HG03159 (cell line): ENCODE measurements at regions not wholly inside any gene's neighbourhood (a gene's known extent, or its start where the extent isn't known, plus 50 kb on each side); places are given as distances from the start of the nearest gene placed in this dataset.
"Not testable (repeated sequence)": the region's sequence is repeated elsewhere in the genome, so short reads cannot be mapped to it uniquely, and the experiment has no call there.

ENCODE experiments used
- ATAC-seq: cut with Tn5 transposase; IDR thresholded peaks from one replicate; pipeline ENCODE4 v1.9.1; 2021; ENCODE audit warnings: mild to moderate bottlenecking, moderate library complexity; ENCODE audit not compliant: unreplicated experiment

GRCh38 chr10:65053831-65054351 lies 1532.7 kb downstream of the REEP3 start:
- ATAC-seq = not testable (repeated sequence)

DNA sequence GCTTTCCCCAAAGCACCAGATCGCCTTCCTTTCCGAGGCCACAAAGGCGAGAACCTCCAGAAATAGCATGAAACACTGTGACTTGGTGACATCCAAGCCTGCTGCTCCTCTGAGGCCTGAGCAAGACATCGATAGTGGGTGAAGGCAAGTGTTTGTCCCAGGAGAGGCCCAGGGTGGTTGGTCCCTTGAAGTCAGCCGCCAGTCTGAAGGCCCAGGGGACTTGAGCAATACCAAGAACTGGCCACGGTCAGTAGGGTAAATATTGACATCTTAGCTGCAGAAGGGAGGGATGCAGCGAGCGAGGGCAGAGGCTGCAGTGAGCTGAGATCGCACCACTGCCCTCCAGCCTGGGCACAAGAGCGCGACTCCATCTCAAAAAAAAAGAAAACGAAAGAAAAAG lies 1533.5 kb downstream of the REEP3 start:
- not testable (repeated sequence) for ATAC-seq

DNA sequence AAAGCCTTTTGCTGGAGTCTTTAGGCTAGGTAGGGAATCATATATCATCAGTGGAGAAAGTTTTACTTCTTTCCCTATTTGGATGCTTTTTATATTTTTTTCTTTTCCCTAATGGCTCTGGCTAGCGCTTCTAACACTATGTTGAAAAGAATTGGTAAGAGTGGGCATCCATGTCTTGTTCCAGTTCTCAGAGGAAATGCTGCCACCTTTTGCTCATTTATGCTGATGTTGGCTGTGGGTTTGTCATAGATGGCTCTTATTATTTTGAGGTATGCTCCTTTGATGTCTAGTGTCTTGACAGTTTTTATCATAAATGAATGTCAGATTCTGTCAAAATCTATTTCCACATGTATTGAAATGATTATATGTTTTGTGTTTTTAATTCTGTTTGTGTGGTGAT lies 1544.1 kb downstream of the REEP3 start:
- ATAC-seq = no peak

DNA sequence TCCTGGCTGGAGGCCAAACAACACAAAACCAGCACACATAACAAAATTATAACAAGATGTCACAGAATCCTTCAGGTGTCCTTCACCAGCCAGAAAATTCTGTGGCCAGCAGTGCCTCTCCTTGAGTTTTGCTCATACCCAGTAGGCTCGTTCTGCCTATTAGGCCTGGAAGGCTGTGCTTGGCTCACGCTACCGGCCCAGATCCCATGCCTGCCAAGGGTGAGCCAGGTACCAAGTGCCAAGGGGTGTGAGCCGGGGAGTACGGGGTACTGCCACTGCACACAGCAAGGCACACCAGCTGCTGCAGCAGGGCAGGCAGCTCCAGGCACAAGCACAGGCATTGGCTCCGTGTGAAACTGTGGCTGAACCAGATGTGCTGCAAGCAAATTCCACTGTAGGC lies 1562.0 kb downstream of the REEP3 start:
- ATAC-seq = no peak

DNA sequence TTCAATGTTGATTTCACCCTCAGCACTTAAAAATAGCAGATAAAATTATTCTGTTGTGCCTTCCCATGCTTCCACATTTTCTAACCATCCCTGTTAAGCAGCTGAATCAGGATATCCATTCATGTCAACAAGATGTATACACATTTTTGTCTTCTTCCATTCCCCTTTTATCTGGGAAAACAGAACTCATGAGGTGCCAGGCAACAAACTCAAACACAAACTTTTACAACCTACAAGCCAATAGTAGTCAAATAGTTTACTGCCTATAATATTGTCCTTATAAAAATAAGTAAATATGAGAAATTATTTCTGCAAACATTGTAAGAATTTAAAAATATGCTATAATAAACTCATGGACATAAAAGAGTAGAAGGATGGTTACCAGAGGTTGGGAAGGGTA lies 1569.8 kb downstream of the REEP3 start:
- no peak for ATAC-seq

GRCh38 chr10:65100146-65100545 lies 1578.9 kb downstream of the REEP3 start:
- no peak for ATAC-seq

GRCh38 chr10:65100881-65101280 lies 1579.7 kb downstream of the REEP3 start:
- ATAC-seq = not testable (repeated sequence)

DNA sequence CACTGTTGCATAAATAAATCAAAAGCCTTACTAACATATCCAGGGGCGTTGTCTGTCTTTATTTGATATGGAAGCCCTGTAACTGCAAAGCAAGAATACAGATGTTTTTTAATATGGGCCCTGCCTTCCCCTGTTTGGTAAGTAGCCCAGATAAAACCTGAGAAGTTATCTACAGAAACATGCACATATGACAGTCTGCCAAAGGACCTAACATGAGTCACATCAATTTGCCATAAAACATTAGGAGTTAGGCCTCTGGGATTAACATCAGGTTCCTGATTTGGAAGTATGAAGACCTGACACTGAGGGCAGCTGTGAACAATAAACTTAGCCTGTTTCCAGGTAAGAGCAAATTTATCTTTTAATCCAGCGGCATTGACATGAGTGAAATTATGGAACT lies 1588.8 kb downstream of the REEP3 start:
- ATAC-seq = no peak

DNA sequence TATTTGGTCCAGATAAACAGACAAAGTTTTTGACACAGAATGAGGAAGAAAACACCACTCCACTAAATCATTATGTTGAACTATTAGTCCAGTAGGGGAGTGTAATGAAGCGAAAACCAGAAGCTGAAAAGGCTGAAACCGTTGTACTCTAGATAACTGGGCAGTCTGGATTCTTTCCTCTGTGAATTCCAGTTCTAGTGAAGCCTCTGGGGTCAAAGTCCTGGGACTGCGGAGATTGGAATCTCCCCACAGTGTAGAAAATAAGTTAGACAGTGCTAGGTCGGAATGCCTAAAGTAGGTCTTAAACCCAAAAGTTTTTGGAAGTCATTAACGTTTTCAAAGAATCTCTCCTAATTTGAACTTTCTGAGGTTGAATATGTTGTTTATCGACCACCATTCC lies 1589.9 kb downstream of the REEP3 start:
- ATAC-seq = not testable (repeated sequence)

DNA sequence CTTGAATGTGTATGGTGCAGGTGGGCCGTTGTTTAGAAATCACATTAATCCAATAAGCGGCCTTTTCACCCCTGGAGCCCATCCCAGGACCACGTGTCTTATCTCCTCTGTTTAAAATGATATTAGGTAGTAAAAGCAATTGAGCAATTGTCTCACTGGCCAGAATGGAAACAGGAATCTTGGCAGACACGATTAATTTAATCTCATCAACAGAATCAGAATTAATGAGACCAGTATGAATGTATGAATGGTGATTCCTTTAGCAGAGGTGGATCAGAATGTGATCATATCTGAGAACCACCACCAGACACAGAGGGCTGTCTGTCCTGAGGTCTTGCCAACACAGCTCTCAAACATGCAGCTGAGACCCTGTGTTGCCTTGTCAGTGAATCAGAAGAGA lies 1591.4 kb downstream of the REEP3 start:
- ATAC-seq = no peak

DNA sequence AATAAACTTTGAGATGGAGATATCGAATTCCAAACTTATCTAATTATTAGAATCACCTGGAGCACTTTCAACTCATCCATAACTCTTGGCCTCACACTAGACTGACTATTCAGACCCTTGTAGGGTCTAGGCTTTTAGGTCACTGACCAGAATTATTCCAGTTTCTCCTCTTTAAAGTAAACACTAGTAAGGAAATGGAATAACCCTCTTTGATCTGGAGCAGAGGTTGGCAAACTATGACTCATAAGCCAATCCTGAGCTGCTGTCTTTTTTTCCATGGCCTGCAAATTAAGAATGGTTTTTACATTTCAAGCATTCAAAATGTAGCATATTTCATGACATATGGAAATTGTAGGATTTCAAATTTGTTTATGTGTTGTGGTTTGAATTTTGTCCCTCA lies 1601.9 kb downstream of the REEP3 start:
- ATAC-seq = no peak

DNA sequence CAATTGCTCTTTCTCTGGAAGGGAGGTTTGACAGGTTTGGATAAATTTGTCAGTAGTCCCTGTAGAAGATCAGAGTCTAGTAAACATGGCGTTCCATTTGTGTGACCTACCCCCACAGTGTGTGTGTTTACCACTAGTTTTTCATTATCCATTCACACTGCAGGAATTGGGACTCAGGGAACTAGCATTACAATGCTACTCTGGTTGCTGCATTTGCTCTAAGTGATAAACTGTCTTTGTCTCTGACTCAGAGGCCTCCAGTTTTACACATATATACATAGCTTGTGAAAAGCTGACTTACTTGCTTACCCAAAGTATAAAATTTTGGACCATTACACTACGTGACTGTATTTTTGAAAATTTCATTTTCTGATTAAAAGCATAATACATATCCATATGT lies 1604.0 kb downstream of the REEP3 start:
- no peak for ATAC-seq

DNA sequence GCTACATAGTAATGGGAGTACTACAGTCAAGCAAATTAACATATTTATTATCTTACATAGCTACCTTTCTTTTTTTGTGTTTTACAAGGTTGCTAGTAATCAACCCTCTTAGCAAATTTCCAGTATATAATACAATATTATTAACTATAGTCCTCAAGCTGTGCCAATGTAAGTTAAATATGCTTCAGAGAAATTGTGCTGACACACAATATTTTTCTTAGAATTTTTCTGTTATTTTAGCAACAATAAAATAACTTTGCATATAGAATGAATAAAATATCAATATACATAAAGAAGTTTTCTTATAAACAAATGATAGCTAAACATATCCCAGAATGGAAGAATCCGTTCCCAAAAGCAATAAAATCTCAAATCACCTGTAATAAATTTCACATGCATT lies 1605.1 kb downstream of the REEP3 start:
- no peak for ATAC-seq

- no peak for ATAC-seq
Observed at GRCh38 chr10:65128277-65128676, 1607.1 kb downstream of the REEP3 start.

GRCh38 chr10:65130162-65130758 lies 1609.1 kb downstream of the REEP3 start:
- ATAC-seq = no peak

- ATAC-seq = no peak
Observed at GRCh38 chr10:65133652-65134051, 1612.5 kb downstream of the REEP3 start.

GRCh38 chr10:65135508-65135907 lies 1614.3 kb downstream of the REEP3 start:
- ATAC-seq = no peak

- no peak for ATAC-seq
Observed at GRCh38 chr10:65142641-65143435, 1621.6 kb downstream of the REEP3 start.

DNA sequence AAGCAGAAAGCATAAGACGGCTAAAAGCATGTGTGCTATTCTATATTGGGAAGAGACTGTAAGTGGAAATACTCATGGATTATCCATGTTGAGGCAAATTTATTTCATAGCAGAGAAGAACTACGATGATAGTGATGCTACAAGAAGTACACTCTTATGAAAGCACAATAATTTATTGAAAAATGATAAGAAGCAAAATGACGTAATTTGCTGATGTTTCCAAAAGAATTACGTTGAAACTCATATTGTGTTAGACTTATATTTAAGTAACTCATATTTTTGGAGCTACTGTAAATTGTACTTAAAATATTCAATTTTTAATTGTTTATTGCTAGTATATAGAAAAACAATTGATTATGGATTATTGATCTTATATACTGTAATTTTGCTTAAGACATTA lies 1622.5 kb downstream of the REEP3 start:
- ATAC-seq = no peak

DNA sequence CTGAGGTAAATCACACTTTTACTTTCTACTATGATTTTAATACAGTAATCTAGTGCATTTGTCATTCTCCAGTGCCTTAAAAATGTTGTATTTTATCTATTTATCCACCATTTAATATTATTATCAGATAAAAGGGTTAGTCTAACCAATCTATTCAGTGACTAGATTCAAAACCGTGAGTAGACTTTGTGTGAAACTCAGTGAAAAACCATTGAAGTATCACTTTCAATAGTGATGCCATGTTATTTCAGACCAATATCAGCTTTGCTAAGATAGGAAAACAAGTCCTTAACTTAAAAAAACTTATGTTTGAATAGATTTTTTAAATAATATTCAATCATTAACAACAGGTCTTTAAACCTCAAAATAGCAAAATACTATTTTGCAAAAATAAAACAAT lies 1628.7 kb downstream of the REEP3 start:
- no peak for ATAC-seq

- ATAC-seq = no peak
Observed at GRCh38 chr10:65166272-65166671, 1645.1 kb downstream of the REEP3 start.

DNA sequence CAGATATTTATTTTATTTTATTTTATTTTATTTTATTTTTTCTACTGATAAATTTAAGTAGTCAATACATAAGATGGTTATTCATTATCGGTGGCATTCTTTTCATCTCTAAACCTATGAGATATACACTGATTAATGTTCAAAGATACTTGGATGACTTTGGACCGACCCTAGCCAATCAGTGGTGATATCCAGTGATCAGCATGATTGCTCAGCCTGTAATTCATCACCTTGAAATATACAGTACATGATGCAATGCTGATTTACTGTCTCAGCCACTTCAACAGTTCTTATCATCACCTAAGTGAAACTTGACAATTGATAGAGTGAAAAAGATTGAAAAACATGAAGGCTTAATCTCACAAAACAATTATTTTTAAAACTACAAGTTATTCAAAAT lies 1651.0 kb downstream of the REEP3 start:
- no peak for ATAC-seq
